ENCODE measurements at regions not wholly inside any gene's neighbourhood (a gene's known extent, or its start where the extent isn't known, plus 50 kb on each side); places are given as distances from the start of the nearest gene placed in this dataset.

DNA sequence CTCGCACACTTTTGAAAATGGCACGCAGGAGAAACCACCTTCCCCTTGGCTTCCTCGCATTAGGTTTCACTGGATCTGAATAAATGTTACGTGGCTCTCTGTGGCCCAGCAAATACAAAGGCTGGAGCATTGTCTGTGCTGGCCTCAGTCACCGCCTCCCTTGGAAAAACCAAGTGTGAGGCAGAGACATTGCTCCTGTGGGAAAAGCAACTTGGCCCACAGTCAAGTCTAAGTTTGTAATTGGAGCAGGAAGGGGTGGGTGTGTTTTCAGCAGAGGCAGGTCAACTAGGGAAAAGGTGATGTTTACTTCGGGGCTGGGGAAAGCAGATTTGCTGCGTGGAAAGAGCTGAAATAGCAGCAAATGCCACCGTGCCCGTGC, 101.6 kb downstream of the IRS2 start:
- H3K36me3 ChIP-seq (ENCODE audit: control insufficient read depth, insufficient read depth, low read length), result no peaks in the 10 kb centered on the region
- DNase-seq (ENCODE audit: extremely low read depth, insufficient read length), result no peak
- TF ChIP-seq, protein P1, sequence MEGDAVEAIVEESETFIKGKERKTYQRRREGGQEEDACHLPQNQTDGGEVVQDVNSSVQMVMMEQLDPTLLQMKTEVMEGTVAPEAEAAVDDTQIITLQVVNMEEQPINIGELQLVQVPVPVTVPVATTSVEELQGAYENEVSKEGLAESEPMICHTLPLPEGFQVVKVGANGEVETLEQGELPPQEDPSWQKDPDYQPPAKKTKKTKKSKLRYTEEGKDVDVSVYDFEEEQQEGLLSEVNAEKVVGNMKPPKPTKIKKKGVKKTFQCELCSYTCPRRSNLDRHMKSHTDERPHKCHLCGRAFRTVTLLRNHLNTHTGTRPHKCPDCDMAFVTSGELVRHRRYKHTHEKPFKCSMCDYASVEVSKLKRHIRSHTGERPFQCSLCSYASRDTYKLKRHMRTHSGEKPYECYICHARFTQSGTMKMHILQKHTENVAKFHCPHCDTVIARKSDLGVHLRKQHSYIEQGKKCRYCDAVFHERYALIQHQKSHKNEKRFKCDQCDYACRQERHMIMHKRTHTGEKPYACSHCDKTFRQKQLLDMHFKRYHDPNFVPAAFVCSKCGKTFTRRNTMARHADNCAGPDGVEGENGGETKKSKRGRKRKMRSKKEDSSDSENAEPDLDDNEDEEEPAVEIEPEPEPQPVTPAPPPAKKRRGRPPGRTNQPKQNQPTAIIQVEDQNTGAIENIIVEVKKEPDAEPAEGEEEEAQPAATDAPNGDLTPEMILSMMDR (IDR thresholded peaks at IDR 0.05; ENCODE audit: insufficient read depth, low read length, poor library complexity, severe bottlenecking), result no peak
- no peak overlapping the region for H3K4me3 ChIP-seq (replicated peaks; ENCODE audit: low read depth, low read length)
- H3K27me3 ChIP-seq (replicated peaks; ENCODE audit: control insufficient read depth, insufficient read depth, low read length), result no peaks in the 10 kb centered on the region

DNA sequence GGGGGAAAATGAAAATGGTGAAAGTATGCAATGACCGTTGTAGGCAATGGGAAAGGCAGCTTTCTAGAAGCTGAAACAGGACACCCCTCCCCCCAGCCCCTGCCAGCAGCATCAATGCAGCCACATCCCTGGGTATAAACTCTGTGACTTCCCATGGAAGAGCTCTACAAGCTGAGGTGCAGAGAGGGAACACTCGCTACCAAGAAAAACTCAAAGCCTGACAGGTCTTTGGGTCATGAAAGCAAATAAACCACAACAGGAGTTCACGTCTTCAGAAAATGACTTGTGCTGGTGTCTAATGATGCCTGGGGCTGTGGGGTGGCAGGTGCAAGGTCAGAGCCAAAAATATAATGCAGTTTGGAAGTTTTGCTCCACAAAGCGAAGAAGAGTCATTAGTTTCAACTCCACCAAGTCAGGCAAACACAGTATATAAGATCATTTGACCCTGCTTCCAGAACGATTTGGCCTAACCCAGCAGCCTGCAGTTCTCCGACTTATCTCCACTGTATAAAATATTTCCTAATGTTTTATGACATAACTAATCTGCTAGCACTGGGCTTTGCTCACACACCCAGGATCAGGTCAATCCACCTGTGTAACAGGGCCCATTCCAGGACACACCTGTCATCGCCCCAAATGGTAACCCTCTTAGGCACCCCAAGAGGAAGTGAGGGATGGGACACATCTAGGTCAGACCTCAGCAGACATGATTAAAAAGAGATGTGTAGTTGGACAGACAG, 102.1 kb downstream of the IRS2 start:
- H3K27me3 ChIP-seq (replicated peaks; ENCODE audit: control insufficient read depth, insufficient read depth, low read length), result no peaks in the 10 kb centered on the region
- H3K36me3 ChIP-seq (ENCODE audit: control insufficient read depth, insufficient read depth, low read length), result no peaks in the 10 kb centered on the region
- H3K4me3 ChIP-seq (replicated peaks; ENCODE audit: low read depth, low read length), result no peak overlapping the region
- no peak for DNase-seq (ENCODE audit: extremely low read depth, insufficient read length)
- TF ChIP-seq, protein P1 (IDR thresholded peaks at IDR 0.05; ENCODE audit: insufficient read depth, low read length, poor library complexity, severe bottlenecking), result no peak

DNA sequence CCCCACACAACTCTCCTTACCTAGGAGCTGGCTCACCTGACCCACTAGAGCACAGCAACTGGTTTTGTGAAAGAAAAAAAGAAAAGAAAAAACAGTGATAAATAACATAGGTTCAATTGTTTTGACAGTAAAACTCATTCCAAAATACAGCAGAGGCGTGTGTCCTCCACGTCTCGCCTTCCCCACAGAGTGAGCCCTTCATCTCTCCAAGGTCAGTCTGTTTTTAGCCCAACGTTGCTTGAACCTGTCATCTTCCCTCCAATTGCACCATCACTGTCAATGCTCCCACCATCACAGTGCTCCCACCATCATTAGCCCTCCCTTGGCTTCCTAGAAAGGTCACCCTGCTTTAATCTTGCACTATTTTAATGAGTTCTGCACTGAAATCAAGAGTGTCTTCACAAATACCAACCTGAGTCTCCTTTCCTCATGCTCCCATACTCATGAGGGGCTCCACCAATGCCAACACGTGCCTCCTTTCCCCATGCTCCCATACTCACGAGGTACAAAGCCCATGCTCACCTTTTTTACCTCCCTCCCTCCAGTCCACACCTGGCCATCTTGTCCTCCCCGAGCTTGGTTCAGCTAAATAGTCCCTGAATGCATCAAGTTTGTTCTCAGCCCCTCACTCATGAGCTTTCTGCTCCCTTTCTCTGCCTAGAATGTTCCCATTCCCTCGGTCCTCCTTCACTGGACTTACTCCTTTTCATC, 103.7 kb downstream of the IRS2 start:
- TF ChIP-seq, protein P1 (IDR thresholded peaks at IDR 0.05; ENCODE audit: insufficient read depth, low read length, poor library complexity, severe bottlenecking), result no peak
- no peaks in the 10 kb centered on the region for H3K36me3 ChIP-seq (ENCODE audit: control insufficient read depth, insufficient read depth, low read length)
- H3K4me3 ChIP-seq (replicated peaks; ENCODE audit: low read depth, low read length), result no peak overlapping the region
- no peak for DNase-seq (ENCODE audit: extremely low read depth, insufficient read length)
- no peaks in the 10 kb centered on the region for H3K27me3 ChIP-seq (replicated peaks; ENCODE audit: control insufficient read depth, insufficient read depth, low read length)

DNA sequence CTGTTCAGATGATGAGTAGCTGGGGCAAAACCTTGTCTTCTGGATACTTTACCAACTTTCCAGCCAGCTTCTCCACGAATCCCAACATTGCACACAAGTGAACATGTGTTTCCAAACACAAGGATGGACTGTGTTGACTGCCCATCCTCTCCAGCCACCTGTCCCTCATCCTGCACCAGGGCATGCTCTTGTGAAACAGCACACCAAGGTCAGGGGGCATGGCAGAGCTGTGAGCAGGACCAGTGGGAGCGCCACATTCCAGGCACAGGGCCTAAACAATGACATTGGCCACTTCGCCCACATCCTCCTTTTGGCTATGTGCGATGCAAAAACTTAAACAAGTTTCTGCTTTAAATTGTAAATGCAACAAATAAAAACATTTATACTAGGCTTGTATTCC, 105.5 kb downstream of the IRS2 start:
- H3K36me3 ChIP-seq (ENCODE audit: control insufficient read depth, insufficient read depth, low read length), result no peaks in the 10 kb centered on the region
- no peak for DNase-seq (ENCODE audit: extremely low read depth, insufficient read length)
- TF ChIP-seq, protein P1 (IDR thresholded peaks at IDR 0.05; ENCODE audit: insufficient read depth, low read length, poor library complexity, severe bottlenecking), result no peak
- no peaks in the 10 kb centered on the region for H3K27me3 ChIP-seq (replicated peaks; ENCODE audit: control insufficient read depth, insufficient read depth, low read length)
- no peak overlapping the region for H3K4me3 ChIP-seq (replicated peaks; ENCODE audit: low read depth, low read length)

DNA sequence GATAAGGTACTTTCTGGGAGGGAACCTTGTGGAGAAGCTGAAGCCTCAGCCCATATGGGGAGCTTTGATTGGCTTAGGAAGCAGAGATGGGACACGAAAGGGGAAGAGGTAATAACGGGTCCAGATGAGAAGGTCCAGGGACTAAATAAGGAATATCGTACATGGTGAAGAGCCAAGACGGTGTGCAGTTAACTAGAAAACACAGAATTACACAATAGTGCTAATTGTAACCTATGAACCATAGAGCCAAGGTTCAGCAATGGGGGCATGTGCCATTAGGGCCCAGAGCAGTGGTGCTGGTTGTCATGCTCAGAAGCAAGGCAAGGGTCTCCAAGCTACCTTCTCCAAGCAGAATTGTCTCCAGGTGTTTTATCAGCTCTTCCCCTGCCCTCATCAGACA, 106.1 kb downstream of the IRS2 start:
- TF ChIP-seq, protein P1 (IDR thresholded peaks at IDR 0.05; ENCODE audit: insufficient read depth, low read length, poor library complexity, severe bottlenecking), result no peak
- H3K36me3 ChIP-seq (ENCODE audit: control insufficient read depth, insufficient read depth, low read length), result no peaks in the 10 kb centered on the region
- no peak for DNase-seq (ENCODE audit: extremely low read depth, insufficient read length)
- H3K4me3 ChIP-seq (replicated peaks; ENCODE audit: low read depth, low read length), result no peak overlapping the region
- no peaks in the 10 kb centered on the region for H3K27me3 ChIP-seq (replicated peaks; ENCODE audit: control insufficient read depth, insufficient read depth, low read length)
